HEK293T (cell line): ENCODE measurements at regions not wholly inside any gene's neighbourhood (a gene's known extent, or its start where the extent isn't known, plus 50 kb on each side); places are given as distances from the start of the nearest gene placed in this dataset.

Source experiments
- ARNT ChIP-seq: fragments of 450-650 bp; IDR thresholded peaks from 2 replicates; pipeline ENCODE4 v1.6.1; 2017; ENCODE audit warnings: mild to moderate bottlenecking
- BHLHE40 ChIP-seq: fragments of 450-650 bp; IDR thresholded peaks from 2 replicates; pipeline ENCODE4 v1.6.1; 2016; ENCODE audit warnings: mild to moderate bottlenecking, moderate library complexity, borderline replicate concordance
- CTBP1 ChIP-seq: fragments of 450-650 bp; IDR thresholded peaks from 2 replicates; pipeline ENCODE4 v1.6.1; 2016; ENCODE audit warnings: borderline replicate concordance
- ELF4 ChIP-seq: fragments of 450-650 bp; IDR thresholded peaks from 2 replicates; pipeline ENCODE4 v1.6.1; 2017; ENCODE audit warnings: antibody characterized with exemption
- FOXA1 ChIP-seq: fragments of 450-650 bp; IDR thresholded peaks from 2 replicates; pipeline ENCODE4 v1.6.1; 2016; ENCODE audit warnings: mild to moderate bottlenecking
- FOXM1 ChIP-seq: fragments of 450-650 bp; IDR thresholded peaks from 2 replicates; pipeline ENCODE4 v1.6.1; 2017; ENCODE audit warnings: mild to moderate bottlenecking, borderline replicate concordance
- HDGF ChIP-seq: fragments of 450-650 bp; IDR thresholded peaks from 2 replicates; pipeline ENCODE4 v1.6.1; 2017; ENCODE audit warnings: antibody characterized with exemption, borderline replicate concordance
- L3MBTL2 ChIP-seq: fragments of 450-650 bp; conservative IDR thresholded peaks from 2 replicates; pipeline ENCODE4 v1.6.1; 2016; ENCODE audit warnings: mild to moderate bottlenecking
- LEF1 ChIP-seq: fragments of 450-650 bp; IDR thresholded peaks from 2 replicates; pipeline ENCODE4 v1.6.1; 2017; ENCODE audit warnings: mild to moderate bottlenecking, borderline replicate concordance
- PKNOX1 ChIP-seq: fragments of 450-650 bp; IDR thresholded peaks from 2 replicates; pipeline ENCODE4 v1.6.1; 2016
- SP1 ChIP-seq: fragments of 450-650 bp; IDR thresholded peaks from 2 replicates; pipeline ENCODE4 v1.6.1; 2017
- SUZ12 ChIP-seq: fragments of 450-650 bp; IDR thresholded peaks from 2 replicates; pipeline ENCODE4 v1.6.1; 2016; ENCODE audit warnings: mild to moderate bottlenecking
- ZNF384 ChIP-seq: fragments of 450-650 bp; IDR thresholded peaks from 2 replicates; pipeline ENCODE4 v1.6.1; 2016

GRCh38 chr6:50289366-50289765, 239.6 kb upstream of the DEFB112 start:
- TF ChIP-seq CTBP1 (no peak), ARNT (no peak), PKNOX1 (no peak), FOXM1 (no peak), ZNF384 (no peak), SP1 (no peak), SUZ12 (no peak), FOXA1 (no peak), L3MBTL2 (no peak), HDGF (no peak), ELF4 (no peak), BHLHE40 (no peak), LEF1 (no peak)
